ENCODE measurements at regions not wholly inside any gene's neighbourhood (a gene's known extent, or its start where the extent isn't known, plus 50 kb on each side); places are given as distances from the start of the nearest gene placed in this dataset.
"Not testable (repeated sequence)": the region's sequence is repeated elsewhere in the genome, so short reads cannot be mapped to it uniquely, and the experiment has no call there.

DNA sequence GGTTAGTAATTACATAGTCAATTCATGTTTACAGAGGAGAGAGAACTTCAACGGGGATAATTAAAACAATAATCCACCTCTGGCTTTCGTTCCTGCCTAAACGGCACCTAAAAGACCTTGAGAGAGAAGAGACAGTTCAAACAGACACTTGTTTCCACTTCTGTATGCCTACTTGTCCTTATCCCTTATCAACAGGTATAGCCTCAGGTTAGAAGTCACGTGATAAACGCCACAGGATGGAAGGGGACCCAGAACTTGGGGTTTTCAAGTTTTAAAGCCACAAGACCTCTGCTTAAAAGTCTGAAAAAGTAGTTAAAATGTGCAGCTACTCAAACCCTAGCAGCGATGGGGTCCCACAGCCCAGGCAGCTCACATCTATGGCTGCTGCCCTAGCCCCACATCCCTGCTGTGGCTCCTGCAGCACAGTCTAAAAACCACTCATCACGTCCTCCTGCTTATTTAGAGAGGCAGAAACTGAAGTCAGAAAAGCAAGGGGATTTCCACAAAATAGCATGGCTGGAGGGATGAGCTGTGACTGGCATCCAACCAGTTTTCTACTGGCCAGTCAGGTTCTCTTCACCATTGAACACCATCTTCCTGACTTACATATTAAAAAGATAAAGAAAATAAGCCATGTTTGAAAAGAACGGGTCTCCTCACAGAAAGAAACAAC lies 51.2 kb upstream of the SEC16B start:
- no peak for DNase-seq (ENCODE audit: low read depth in 4 of 4, low spot score in 2 of 4)

DNA sequence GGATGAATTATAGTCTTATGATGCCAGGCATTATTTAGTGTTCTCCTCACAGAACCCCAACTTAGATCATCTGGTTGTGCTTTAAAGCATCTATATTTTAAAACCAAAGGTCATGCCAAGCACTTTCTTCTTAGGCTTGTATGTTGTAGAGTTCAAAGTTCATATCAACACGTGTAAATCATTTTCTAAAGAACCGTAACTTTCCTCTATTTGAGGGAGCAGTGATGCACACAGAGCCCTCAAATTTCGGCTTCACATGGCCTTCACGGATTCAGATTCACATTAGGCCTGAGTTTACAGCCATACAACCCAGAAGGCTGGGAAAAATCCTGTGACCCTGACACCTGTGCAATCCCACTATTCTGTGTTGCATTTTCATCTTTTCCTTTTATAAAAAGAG lies 52.1 kb upstream of the SEC16B start:
- DNase-seq (ENCODE audit: low read depth in 4 of 4, low spot score in 2 of 4) = no peak

DNA sequence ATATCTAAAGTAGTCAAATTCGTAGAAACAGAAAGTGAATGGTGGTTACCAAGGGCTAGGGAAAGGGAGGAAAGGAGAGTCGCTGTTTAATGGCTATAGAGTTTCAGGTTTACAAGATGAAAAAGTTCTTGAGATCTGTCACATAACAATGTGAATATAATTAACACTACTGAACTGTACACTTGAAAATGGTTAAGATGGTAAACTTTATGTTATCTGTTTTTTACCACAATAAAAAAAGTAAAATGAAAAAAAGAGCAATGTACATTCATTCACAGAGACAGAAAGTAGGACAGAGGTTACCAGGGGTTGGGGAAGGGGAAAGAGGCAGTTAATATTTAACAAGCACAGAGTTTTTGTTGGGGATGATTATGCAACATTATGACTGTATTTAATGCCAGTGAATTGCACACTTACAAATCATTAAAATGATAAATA lies 53.3 kb upstream of the SEC16B start:
- no peak for DNase-seq (ENCODE audit: low read depth in 4 of 4, low spot score in 2 of 4)

DNA sequence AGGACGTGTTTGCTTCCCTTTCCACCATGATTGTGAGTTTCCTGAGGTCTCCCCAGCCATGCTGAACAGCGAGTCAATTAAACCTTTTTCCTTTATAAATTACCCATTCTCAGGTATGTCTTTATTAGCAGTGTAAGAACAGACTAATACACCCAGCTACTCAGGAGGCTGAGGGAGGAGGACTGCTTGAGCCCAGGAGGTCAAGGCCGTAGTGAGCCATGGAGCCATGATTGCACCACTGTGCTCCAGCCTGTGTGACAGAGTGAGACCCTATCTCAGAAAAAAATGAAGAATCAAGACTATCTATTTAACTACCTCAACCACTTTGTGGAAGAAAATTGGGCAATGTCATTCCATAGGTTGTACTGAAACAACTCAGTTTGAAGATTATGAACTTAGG lies 54.6 kb upstream of the SEC16B start:
- no peak for DNase-seq (ENCODE audit: low read depth in 4 of 4, low spot score in 2 of 4)

DNA sequence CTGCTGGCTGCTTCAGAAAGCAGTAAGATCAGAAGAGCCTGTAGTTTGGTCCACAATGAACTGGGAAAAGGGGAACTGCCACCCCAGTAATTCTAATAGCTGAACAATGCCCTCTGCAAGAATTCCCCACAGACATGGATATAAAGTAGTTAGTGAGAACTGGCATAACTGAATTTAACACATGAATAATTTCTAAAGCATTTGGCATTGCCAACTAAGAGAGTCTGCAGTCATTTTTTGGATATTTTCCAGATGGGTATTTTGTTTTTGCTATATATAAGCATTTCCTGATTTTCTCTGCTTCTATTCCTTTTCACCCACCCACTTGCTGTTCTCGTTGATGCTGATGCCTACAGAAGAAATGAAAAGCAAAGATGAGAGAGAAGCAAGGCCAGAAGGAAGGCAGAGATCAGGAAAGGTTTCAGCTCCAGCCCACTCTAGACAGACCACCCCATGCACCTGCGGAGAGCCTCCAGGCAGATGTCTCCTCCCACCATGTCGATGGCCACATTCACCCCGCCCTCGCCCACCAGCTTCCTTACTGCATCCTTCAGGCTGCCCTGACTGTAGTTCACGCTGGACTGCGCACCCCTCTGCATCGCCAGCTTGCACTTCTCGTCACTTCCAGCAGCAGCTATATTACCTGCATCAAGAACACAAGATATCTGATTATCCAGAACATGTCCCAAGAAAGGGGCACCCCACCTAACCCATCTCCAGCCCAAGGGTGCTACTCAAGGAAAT lies 55.9 kb upstream of the SEC16B start:
- DNase-seq (ENCODE audit: low read depth in 4 of 4, low spot score in 2 of 4) = no peak

DNA sequence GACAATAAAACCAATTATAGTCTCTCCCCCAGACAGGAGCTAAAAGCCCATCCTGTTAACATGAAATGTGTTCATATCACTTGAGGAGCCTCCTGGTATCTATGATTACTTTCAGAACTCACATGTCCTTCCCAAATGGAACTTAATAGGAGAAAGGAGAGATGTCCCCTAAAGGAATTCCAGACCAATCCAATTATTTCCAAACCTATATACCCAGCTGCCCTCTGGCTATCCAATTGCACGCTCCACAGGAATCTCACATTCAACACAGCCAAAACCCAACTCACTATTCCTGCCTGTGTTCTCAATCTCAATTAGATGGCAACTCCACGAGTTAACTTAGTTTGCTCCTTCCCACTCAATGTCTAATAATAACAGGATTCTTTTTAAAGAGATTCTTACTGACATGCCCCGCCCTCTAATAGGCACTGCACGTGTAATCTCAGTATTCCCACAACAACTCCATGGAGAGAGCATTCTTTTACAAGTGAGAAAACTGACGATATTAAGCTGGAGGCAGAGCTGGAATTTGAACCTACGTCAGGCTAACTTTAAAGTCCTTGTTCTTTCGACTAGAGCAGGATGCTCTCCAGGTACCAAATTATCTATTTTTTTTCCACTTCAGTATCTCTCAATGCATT lies 59.1 kb upstream of the SEC16B start:
- no peak for DNase-seq (ENCODE audit: low read depth in 4 of 4, low spot score in 2 of 4)

DNA sequence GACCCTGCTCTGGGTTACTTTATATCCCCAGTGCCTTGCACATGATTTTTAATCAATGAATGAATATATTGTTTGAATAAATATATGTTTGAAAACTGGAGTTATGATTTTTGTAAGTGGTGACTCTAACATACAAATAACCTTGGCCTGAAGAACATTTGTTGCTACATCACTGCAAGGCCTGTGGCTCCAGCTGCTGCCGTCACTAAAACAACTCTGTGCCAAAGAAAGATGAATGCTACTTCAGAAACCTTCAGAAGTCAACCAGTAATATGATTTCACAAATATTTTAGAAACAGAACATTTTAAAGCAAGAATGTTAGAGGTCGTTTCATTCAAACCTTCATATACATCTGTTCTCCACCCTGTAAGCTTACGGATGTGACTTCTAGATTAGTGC lies 60.6 kb upstream of the SEC16B start:
- no peak for DNase-seq (ENCODE audit: low read depth in 4 of 4, low spot score in 2 of 4)

DNA sequence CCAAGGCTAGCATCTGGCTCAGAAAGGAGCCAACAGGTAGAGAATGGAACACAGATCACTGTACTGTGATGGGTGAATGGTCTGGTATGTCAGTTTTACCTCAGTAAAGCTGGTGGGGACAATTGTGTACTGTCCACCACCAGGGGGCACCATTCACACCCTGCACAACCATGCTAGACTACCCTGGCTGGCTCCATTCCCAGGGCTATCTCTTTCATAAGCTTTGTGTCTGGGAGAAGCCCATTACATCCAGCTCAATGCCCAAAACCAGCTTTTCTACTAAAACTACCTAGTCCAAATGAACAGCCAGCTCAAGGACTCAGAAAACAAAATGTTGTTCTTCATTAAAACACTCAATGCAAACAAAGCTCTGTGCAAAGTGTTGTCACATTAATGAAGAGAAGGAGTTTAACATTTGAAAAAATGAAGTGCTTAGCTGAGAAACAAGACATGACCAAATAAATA lies 62.0 kb upstream of the RASAL2 start:
- DNase-seq (ENCODE audit: low read depth in 4 of 4, low spot score in 2 of 4) = peak in 3 of 4 donors; percentile 46 to 77 (median 55)

DNA sequence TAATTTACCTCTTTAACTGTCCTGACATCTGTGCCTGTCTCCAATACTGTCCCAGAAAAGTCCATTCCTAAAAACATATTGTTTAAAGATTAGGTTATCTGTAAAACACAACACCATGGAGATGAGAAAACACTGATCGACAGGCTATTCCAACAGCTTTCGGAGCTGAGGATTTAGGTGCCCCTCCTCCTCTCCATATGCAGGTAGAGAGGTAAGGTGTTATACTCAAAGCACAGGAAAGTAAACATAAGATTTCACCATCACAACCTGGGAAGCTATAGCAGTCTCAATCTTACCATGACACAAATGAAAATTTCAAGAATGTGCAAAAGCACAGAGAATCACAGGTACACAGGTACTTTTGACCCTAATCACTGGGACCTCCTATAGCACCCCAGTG lies 60.9 kb upstream of the RASAL2 start:
- no peak for DNase-seq (ENCODE audit: low read depth in 4 of 4, low spot score in 2 of 4)

DNA sequence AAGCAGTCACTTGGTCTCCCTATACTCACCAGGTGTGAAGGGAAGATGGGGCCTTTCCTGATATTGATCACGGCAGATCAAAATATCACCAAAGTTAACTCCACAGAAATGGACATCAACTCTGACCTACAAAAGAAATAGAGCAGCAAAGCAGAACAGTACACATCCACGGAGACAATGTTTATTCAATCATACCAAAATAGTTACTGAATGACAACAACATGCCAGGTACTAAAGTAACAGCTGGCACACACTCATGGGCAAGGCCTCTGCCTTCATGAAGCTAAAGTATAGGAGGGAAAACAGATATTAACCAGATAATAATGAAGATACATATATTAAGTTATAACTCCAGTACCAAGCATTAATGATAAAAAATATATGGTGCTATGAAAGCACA lies 59.2 kb upstream of the RASAL2 start:
- no peak for DNase-seq (ENCODE audit: low read depth in 4 of 4, low spot score in 2 of 4)

DNA sequence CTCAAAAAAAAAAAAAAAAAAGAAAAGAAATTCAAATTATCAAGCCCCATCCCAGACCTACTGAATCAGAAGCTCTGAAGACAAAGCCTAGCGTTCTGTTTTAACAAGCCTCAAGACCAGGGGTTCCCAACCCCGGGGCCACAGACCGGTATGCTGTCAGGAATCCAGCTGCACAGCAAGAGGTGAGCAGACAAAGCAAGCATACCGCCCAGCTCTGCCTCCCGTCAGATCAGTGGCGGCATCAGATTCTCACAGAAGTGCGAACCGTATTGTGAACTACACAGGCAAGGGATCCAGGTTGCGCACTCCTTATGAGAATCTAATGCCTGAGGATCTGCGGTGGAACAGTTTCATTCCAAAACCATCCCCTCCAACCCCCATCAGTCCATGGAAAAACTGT lies 57.8 kb upstream of the RASAL2 start:
- DNase-seq (ENCODE audit: low read depth in 4 of 4, low spot score in 2 of 4) = no peak

DNA sequence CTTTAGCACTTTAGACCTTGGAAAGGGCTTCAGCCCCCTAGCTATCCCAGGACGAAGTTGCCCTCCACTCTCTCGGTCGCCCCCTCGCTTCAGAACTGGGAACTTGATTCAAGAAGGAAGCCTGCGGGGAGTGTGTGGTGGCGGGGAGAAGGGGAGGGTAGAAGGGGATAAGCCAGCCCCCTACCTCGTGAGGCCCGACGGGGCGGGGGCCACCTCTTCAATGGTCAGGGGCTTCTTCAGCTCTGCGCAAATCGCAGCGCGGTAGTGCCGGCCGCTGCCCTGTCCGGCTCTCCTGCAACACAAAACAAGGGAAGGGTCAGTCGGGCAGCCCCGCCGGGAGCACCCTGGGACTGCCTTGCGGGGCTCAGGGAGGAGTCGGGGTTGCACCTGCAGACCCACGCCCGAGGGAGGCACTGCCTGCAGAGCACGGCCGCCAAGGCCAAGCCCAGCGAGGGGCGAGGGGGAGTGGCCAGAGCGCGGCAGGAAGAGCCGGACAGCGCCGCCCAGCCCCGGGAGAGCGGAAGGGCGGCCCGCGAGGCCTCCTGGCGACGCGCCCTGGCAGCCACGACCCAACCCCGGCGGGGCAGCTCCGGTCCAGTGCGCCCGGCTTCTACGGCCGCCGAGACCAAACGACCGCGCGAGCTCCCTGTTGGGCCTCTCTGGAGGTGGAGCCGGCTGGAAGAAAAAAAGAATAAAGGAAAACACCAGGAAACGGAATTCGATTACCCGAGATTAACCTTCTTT lies 56.2 kb upstream of the RASAL2 start:
- DNase-seq (ENCODE audit: low read depth in 4 of 4, low spot score in 2 of 4) = peak in 3 of 4 donors; percentile 54 to 66 (median 56)

DNA sequence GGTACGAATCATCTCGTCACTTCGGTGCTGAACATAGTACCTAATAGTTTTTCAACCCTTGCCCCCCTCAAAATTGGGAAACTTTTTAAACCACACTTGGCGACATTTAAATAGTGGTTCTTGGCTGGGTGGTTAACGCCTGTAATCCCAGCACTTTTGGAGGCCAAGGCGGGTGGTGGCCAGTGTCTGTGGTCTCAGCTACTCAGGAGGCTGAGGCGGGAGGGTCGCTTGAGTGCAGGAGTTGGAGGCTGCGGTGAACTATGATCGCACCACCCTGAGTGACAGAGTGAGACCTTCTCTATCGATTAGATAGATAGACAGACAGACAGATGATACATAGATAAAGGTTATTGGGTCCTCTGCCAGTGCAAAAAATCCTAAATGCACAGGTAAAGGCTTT lies 55.5 kb upstream of the RASAL2 start:
- no peak for DNase-seq (ENCODE audit: low read depth in 4 of 4, low spot score in 2 of 4)

DNA sequence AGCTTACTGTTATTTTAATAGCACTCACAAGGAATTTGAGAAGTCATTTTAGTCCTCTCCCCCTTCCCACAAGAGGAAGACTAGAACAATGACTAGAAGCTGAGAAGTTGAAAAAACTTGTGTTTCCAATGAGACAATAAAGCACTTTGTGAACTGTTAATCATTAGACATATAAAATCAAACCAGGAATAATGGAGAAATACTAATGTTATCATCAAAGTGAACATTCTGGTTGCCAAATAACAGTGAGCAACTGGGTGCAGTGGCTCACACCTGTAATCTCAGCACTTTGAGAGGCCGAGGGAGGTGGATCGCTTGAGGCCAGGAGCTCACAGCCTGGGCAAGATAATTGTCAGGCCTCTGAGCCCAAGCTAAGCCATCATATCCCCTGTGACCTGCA lies 54.0 kb upstream of the RASAL2 start:
- no peak for DNase-seq (ENCODE audit: low read depth in 4 of 4, low spot score in 2 of 4)

DNA sequence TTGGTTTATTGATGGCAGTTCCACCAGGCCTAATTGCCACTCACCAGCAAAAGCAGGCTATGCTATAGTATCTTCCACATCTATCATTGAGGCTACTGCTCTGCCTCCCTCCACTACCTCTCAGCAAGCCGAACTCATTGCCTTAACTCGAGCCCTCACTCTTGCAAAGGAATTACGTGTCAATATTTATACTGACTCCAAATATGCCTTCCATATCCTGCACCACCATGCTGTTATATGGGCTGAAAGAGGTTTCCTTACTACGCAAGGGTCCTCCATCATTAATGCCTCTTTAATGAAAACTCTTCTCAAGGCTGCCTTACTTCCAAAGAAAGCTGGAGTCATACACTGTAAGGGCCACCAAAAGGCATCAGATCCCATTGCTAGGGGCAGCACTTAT lies 50.0 kb upstream of the RASAL2 start:
- not testable (repeated sequence) for DNase-seq (ENCODE audit: low read depth in 4 of 4, low spot score in 2 of 4)
